ENCODE measurements at regions not wholly inside any gene's neighbourhood (a gene's known extent, or its start where the extent isn't known, plus 50 kb on each side); places are given as distances from the start of the nearest gene placed in this dataset.

DNA sequence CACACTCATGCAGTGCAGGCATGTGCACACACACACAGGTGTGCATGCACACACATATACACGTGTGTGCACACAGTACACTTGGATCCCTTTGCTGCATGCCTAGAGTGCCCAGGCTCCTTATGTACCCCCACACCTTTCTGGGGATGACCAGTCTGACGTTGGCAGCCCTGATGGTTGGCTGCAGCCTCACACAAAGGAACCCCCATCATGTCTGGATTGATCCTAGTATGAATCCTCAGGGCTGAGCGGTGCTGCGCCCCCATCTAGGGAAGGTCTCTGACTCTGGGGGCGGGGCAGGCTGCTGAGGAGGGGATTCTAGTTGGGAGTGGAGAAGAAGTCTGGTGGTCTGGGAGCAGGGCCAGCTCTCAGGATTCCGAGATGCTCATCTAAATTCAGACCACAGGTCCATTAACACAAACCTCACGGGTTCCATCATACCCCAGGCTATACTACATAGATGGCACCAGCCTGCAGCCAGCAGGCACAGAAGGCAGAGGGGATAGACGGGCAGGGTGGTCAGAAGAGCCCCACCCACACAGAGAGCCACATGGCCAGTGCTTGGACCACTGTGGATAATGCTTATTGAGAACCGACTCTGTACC is 50.5 kb upstream of the OLFM1 start:
- Histone ChIP-seq H3K4me3 (no peak overlapping the region), H3K4me1 (ENCODE audit: low read depth) (no peaks in the 10 kb centered on the region), H3K27ac (no peak overlapping the region), H3K9me3 (ENCODE audit: low read depth) (no peaks in the 10 kb centered on the region), H3K36me3 (no peaks in the 10 kb centered on the region), H3K27me3 (peaks cover 8% of the 10 kb centered on the region)
- TF ChIP-seq, protein P1, sequence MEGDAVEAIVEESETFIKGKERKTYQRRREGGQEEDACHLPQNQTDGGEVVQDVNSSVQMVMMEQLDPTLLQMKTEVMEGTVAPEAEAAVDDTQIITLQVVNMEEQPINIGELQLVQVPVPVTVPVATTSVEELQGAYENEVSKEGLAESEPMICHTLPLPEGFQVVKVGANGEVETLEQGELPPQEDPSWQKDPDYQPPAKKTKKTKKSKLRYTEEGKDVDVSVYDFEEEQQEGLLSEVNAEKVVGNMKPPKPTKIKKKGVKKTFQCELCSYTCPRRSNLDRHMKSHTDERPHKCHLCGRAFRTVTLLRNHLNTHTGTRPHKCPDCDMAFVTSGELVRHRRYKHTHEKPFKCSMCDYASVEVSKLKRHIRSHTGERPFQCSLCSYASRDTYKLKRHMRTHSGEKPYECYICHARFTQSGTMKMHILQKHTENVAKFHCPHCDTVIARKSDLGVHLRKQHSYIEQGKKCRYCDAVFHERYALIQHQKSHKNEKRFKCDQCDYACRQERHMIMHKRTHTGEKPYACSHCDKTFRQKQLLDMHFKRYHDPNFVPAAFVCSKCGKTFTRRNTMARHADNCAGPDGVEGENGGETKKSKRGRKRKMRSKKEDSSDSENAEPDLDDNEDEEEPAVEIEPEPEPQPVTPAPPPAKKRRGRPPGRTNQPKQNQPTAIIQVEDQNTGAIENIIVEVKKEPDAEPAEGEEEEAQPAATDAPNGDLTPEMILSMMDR (IDR thresholded peaks at IDR 0.05; ENCODE audit: low read depth, low read length): no peak
- DNase-seq (ENCODE audit: low read depth in 1 of 2, low spot score in 1 of 2): no peak

DNA sequence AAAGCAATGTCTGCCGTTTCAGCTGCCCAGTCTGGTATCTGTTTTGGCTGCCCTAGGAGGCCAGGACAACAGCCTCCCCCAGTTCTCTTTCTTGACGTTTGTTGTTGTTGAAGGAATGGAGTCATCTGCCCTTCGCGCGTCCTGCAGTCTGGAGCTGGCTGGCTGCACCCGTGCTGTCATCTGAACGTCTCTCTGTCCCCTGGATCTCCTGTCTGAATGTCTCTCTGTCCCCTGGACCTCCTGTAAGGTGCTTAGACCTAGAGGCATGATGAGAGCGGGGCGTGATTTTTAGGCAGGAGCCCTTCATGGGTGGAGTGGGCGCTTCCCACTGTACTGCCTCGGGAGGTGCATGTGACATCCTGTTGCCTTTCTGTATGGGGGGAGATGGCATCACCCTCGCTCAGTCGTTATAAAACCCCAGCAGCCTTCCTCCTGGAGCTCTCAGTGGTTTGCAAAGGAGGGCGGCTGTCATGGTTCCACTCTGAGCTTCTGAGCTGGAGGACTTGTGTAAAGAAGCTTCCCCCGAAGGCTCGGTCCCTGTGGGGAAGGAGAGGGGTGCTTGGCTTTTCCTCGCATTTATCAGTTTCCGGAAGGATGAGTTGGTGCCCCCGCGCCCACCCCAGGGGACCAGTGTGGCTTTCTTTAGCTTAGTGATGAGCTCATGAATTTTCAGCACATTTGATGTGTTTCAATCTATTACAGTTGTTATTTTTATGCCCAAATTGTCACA is 49.8 kb upstream of the OLFM1 start:
- no peaks in the 10 kb centered on the region for H3K4me1 ChIP-seq (ENCODE audit: low read depth)
- no peaks in the 10 kb centered on the region for H3K9me3 ChIP-seq (ENCODE audit: low read depth)
- TF ChIP-seq, protein P1 (IDR thresholded peaks at IDR 0.05; ENCODE audit: low read depth, low read length): no peak
- H3K27ac ChIP-seq: no peak overlapping the region
- DNase-seq (ENCODE audit: low read depth in 1 of 2, low spot score in 1 of 2): no peak
- H3K4me3 ChIP-seq: no peak overlapping the region
- H3K36me3 ChIP-seq: no peaks in the 10 kb centered on the region
- peaks cover 5% of the 10 kb centered on the region for H3K27me3 ChIP-seq
